NCI-H1105 (cell line): ENCODE measurements at regions not wholly inside any gene's neighbourhood (a gene's known extent, or its start where the extent isn't known, plus 50 kb on each side); places are given as distances from the start of the nearest gene placed in this dataset.
"Not testable (repeated sequence)": the region's sequence is repeated elsewhere in the genome, so short reads cannot be mapped to it uniquely, and the experiment has no call there.

Source experiments
- DNase-seq: peaks from one replicate; lab custom pipeline; 2025; lab: John Stamatoyannopoulos, UW

GRCh38 chr16:22572331-22573224 lies 61.9 kb downstream of the NPIPB5 start:
- DNase-seq: not testable (repeated sequence)

GRCh38 chr16:22573225-22573530 lies 62.5 kb downstream of the NPIPB5 start:
- DNase-seq: not testable (repeated sequence)

GRCh38 chr16:22576506-22576905 lies 65.8 kb downstream of the NPIPB5 start:
- not testable (repeated sequence) for DNase-seq

GRCh38 chr16:22583195-22583594 lies 72.5 kb downstream of the NPIPB5 start:
- DNase-seq: not testable (repeated sequence)

- not testable (repeated sequence) for DNase-seq
Measured at GRCh38 chr16:22584459-22584858, 73.8 kb downstream of the NPIPB5 start.

GRCh38 chr16:22584941-22585340 lies 74.2 kb downstream of the NPIPB5 start:
- DNase-seq: not testable (repeated sequence)

GRCh38 chr16:22585431-22585830 lies 74.7 kb downstream of the NPIPB5 start:
- not testable (repeated sequence) for DNase-seq

GRCh38 chr16:22586732-22587131 lies 76.0 kb downstream of the NPIPB5 start:
- not testable (repeated sequence) for DNase-seq

GRCh38 chr16:22589757-22590156 lies 79.1 kb downstream of the NPIPB5 start:
- not testable (repeated sequence) for DNase-seq

GRCh38 chr16:22596445-22597045 lies 85.9 kb downstream of the NPIPB5 start:
- not testable (repeated sequence) for DNase-seq

GRCh38 chr16:22603744-22604143 lies 93.1 kb downstream of the NPIPB5 start:
- not testable (repeated sequence) for DNase-seq

- DNase-seq: not testable (repeated sequence)
Measured at GRCh38 chr16:22606619-22607018, 95.9 kb downstream of the NPIPB5 start.

- not testable (repeated sequence) for DNase-seq
Measured at GRCh38 chr16:22609798-22610197, 99.1 kb downstream of the NPIPB5 start.

- not testable (repeated sequence) for DNase-seq
Measured at GRCh38 chr16:22611128-22611527, 100.4 kb downstream of the NPIPB5 start.

GRCh38 chr16:22614271-22614947 lies 103.7 kb downstream of the NPIPB5 start:
- DNase-seq: no peak

- no peak for DNase-seq
Measured at GRCh38 chr16:22618842-22619241, 108.2 kb downstream of the NPIPB5 start.

- no peak for DNase-seq
Measured at GRCh38 chr16:22621586-22622155, 111.0 kb downstream of the NPIPB5 start.

- DNase-seq: no peak
Measured at GRCh38 chr16:22622703-22623102, 112.0 kb downstream of the NPIPB5 start.

- no peak for DNase-seq
Measured at GRCh38 chr16:22623351-22623781, 112.7 kb downstream of the NPIPB5 start.

GRCh38 chr16:22624038-22624799 lies 113.5 kb downstream of the NPIPB5 start:
- DNase-seq: peak; percentile 93

GRCh38 chr16:22624800-22625533 lies 114.3 kb downstream of the NPIPB5 start:
- DNase-seq: no peak
